GM18498 (cell line): ENCODE measurements at regions not wholly inside any gene's neighbourhood (a gene's known extent, or its start where the extent isn't known, plus 50 kb on each side); places are given as distances from the start of the nearest gene placed in this dataset.

Experiments used
- ATAC-seq: cut with Tn5 transposase; IDR thresholded peaks from one replicate; pipeline ENCODE4 v1.9.1; 2021; ENCODE audit warnings: mild to moderate bottlenecking, moderate library complexity; ENCODE audit not compliant: unreplicated experiment

GRCh38 chr2:14219306-14219705, 413.2 kb upstream of the LRATD1 start:
- no peak for ATAC-seq

- ATAC-seq: no peak
These were observed 412.4 kb upstream of the LRATD1 start for GRCh38 chr2:14220101-14220500.

- no peak for ATAC-seq
These were observed 411.1 kb upstream of the LRATD1 start for GRCh38 chr2:14221466-14221865.

GRCh38 chr2:14223576-14223975, 408.9 kb upstream of the LRATD1 start:
- no peak for ATAC-seq

- ATAC-seq: no peak
These were observed 401.1 kb upstream of the LRATD1 start for GRCh38 chr2:14231391-14231898.

GRCh38 chr2:14232217-14232616, 400.3 kb upstream of the LRATD1 start:
- ATAC-seq: no peak

- no peak for ATAC-seq
These were observed 397.6 kb upstream of the LRATD1 start for GRCh38 chr2:14234911-14235310.

GRCh38 chr2:14235667-14236066, 396.9 kb upstream of the LRATD1 start:
- ATAC-seq: no peak

GRCh38 chr2:14237902-14238301, 394.6 kb upstream of the LRATD1 start:
- no peak for ATAC-seq

- no peak for ATAC-seq
These were observed 392.9 kb upstream of the LRATD1 start for GRCh38 chr2:14239605-14240004.

GRCh38 chr2:14240868-14241267, 391.6 kb upstream of the LRATD1 start:
- no peak for ATAC-seq

- ATAC-seq: no peak
These were observed 386.6 kb upstream of the LRATD1 start for GRCh38 chr2:14245901-14246300.

GRCh38 chr2:14255135-14255820, 377.2 kb upstream of the LRATD1 start:
- ATAC-seq: no peak

GRCh38 chr2:14256890-14257289, 375.6 kb upstream of the LRATD1 start:
- no peak for ATAC-seq

- no peak for ATAC-seq
These were observed 374.6 kb upstream of the LRATD1 start for GRCh38 chr2:14257801-14258507.

GRCh38 chr2:14261771-14262170, 370.7 kb upstream of the LRATD1 start:
- no peak for ATAC-seq

- no peak for ATAC-seq
These were observed 369.5 kb upstream of the LRATD1 start for GRCh38 chr2:14263053-14263452.

- no peak for ATAC-seq
These were observed 362.4 kb upstream of the LRATD1 start for GRCh38 chr2:14270036-14270582.

GRCh38 chr2:14272396-14273075, 360.0 kb upstream of the LRATD1 start:
- ATAC-seq: no peak

GRCh38 chr2:14273650-14274049, 358.9 kb upstream of the LRATD1 start:
- ATAC-seq: no peak

GRCh38 chr2:14284244-14284643, 348.3 kb upstream of the LRATD1 start:
- ATAC-seq: no peak

- no peak for ATAC-seq
These were observed 346.7 kb upstream of the LRATD1 start for GRCh38 chr2:14285812-14286211.
